WTC11 (cell line): ENCODE measurements at regions not wholly inside any gene's neighbourhood (a gene's known extent, or its start where the extent isn't known, plus 50 kb on each side); places are given as distances from the start of the nearest gene placed in this dataset.

Experiments used
- ATAC-seq: fragments of 200-7000 bp; cut with Tn5 transposase; 2 replicates; pipeline ENCODE4 v1.10.0; 2021; ENCODE audit warnings: mild to moderate bottlenecking, moderate library complexity
- CTCF ChIA-PET: fragments of 300-600 bp; sonication (Branson Sonifier 250); formaldehyde crosslinking; loops from one replicate; lab custom pipeline; 2021; ENCODE audit warnings: antibody characterized with exemption; lab: Charles Lee
- POLR2A ChIA-PET: fragments of 350-600 bp; sonication (Branson Sonifier 250); formaldehyde crosslinking; loops from one replicate; lab custom pipeline; 2021; ENCODE audit warnings: antibody characterized with exemption; lab: Charles Lee
- DNase-seq: peaks from one replicate; pipeline ENCODE4 v3.0.0; 2021; ENCODE audit warnings: low spot score
- H3K27ac Mint-ChIP-seq: 2 replicates; pipeline ENCODE4 v1.8.0; 2021; ENCODE audit warnings: mixed read lengths
- H3K27me3 Mint-ChIP-seq: 2 replicates; pipeline ENCODE4 v1.8.0; 2021; ENCODE audit warnings: low read depth, mild to moderate bottlenecking, moderate library complexity, mixed read lengths
- H3K36me3 Mint-ChIP-seq: 2 replicates; pipeline ENCODE4 v1.8.0; 2021; ENCODE audit warnings: mixed read lengths
- H3K4me1 Mint-ChIP-seq: 2 replicates; pipeline ENCODE4 v1.8.0; 2022; ENCODE audit warnings: mixed read lengths
- H3K4me3 Mint-ChIP-seq: 2 replicates; pipeline ENCODE4 v1.8.0; 2021; ENCODE audit warnings: mild to moderate bottlenecking, moderate library complexity, mixed read lengths
- H3K9me3 Mint-ChIP-seq: 2 replicates; pipeline ENCODE4 v1.8.0; 2021; ENCODE audit warnings: mixed read lengths
- ARID4B ChIP-seq: sonication (generic); formaldehyde crosslinking; IDR thresholded peaks from 2 replicates; pipeline ENCODE4 v1.8.0; 2023; ENCODE audit warnings: missing genetic modification reagents, mild to moderate bottlenecking, borderline replicate concordance
- MXD4 ChIP-seq: fragments of 250-450 bp; sonication (Bioruptor Pico); IDR thresholded peaks from 2 replicates; pipeline ENCODE4 v1.8.0; 2021; ENCODE audit warnings: mild to moderate bottlenecking, moderate library complexity, borderline replicate concordance
- NFE2L1 ChIP-seq: sonication (generic); formaldehyde crosslinking; IDR thresholded peaks from 2 replicates; pipeline ENCODE4 v1.8.1; 2023; ENCODE audit warnings: missing genetic modification reagents
- ZNF121 ChIP-seq: sonication (generic); formaldehyde crosslinking; IDR thresholded peaks from 2 replicates; pipeline ENCODE4 v1.8.0; 2023; ENCODE audit warnings: missing genetic modification reagents
- ZNF396 ChIP-seq: fragments of 250-450 bp; sonication (Bioruptor Pico); IDR thresholded peaks from 2 replicates; pipeline ENCODE4 v1.8.0; 2021; ENCODE audit warnings: mild to moderate bottlenecking, moderate library complexity, borderline replicate concordance
- ZNF532 ChIP-seq: fragments of 250-450 bp; sonication (Bioruptor Pico); IDR thresholded peaks from 2 replicates; pipeline ENCODE4 v1.9.0; 2021; ENCODE audit warnings: mild to moderate bottlenecking, borderline replicate concordance

- no peak overlapping the region for H3K4me3 Mint-ChIP-seq
- no peaks in the 10 kb centered on the region; the same call in none of the 2 replicates for H3K27me3 Mint-ChIP-seq
- H3K4me1 Mint-ChIP-seq = peaks cover under 1% of the 10 kb centered on the region
- POLR2A ChIA-PET = interaction anchor here (0.6 kb wide), 1 partner anchor 53 kb away, joined by 3 read pairs; no protein-coding TSS in a partner anchor
- TF ChIP-seq MXD4 = no peak
- no peak for TF ChIP-seq ARID4B (CRISPR knock-in tag)
- no peak for TF ChIP-seq NFE2L1 (CRISPR knock-in tag)
- no peak for TF ChIP-seq ZNF121
- TF ChIP-seq ZNF396 (CRISPR knock-in tag) = no peak
- no peak for TF ChIP-seq ZNF532 (CRISPR knock-in tag)
- TF ChIP-seq, all 79 proteins: peak for 0
- DNase-seq (no peak), ATAC-seq (peak; percentile 52)
- Mint-ChIP-seq H3K36me3 (no peaks in the 10 kb centered on the region), H3K27ac (no peak overlapping the region), H3K9me3 (no peaks in the 10 kb centered on the region)
- CTCF ChIA-PET = interaction anchor here (1.5 kb wide), 1 partner anchor 57 kb away, joined by 5 read pairs; no protein-coding TSS in a partner anchor
Observed at GRCh38 chr16:81148277-81148676, 52.1 kb upstream of the GCSH start.
